Activated CD4-positive, alpha-beta T cell treated with anti-CD3 and anti-CD28 coated beads, Interleukin-2, amount 10 ng/mL, durations not matched to agents 7 days and 5 days (primary cell): ENCODE measurements at regions not wholly inside any gene's neighbourhood (a gene's known extent, or its start where the extent isn't known, plus 50 kb on each side); places are given as distances from the start of the nearest gene placed in this dataset.

Source experiments
- CTCF ChIA-PET: fragments of 350-600 bp; sonication (Branson Sonifier 250); formaldehyde crosslinking; loops from one replicate; lab custom pipeline; 2021; ENCODE audit warnings: antibody characterized with exemption; lab: Charles Lee
- POLR2A ChIA-PET: fragments of 350-600 bp; sonication (Branson Sonifier 250); formaldehyde crosslinking; loops from one replicate; lab custom pipeline; 2021; ENCODE audit warnings: antibody characterized with exemption; lab: Charles Lee
- DNase-seq: peaks from one replicate; pipeline ENCODE4 v3.0.0-alpha.2; 2020
- H3K27ac Mint-ChIP-seq: one replicate; pipeline ENCODE4 v1.8.0; 2021; ENCODE audit warnings: mild to moderate bottlenecking, moderate library complexity, mixed read lengths
- H3K27me3 Mint-ChIP-seq: one replicate; pipeline ENCODE4 v1.8.0; 2021; ENCODE audit warnings: mixed read lengths
- H3K36me3 Mint-ChIP-seq: one replicate; pipeline ENCODE4 v1.8.0; 2021; ENCODE audit warnings: low read depth, mixed read lengths
- H3K4me1 Mint-ChIP-seq: one replicate; pipeline ENCODE4 v1.8.0; 2021; ENCODE audit warnings: mixed read lengths
- H3K4me3 Mint-ChIP-seq: one replicate; pipeline ENCODE4 v1.8.0; 2021; ENCODE audit warnings: mild to moderate bottlenecking, moderate library complexity, mixed read lengths
- H3K9me3 Mint-ChIP-seq: one replicate; pipeline ENCODE4 v1.8.0; 2021; ENCODE audit warnings: mixed read lengths

DNA sequence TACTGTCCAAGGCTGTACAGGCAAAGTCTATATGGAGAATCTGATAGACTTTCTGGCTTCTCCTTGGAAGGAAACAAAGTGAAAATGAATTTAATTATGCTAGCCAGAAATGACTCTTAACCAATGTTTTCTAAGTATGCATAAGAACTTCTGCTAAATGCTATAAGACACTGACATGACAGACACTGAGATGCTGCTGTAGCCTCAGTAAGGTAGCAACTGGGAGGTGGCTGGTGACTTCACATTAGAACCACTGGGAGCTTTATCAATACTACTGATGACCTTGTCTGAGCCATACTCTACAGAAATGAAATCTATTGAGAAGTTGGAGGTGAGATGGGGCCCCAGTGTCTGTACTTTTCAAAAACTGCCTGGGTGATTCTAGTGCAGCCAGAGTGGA, 188.6 kb downstream of the ZNF365 start:
- CTCF ChIA-PET, result interaction anchor here (0.6 kb wide), 1 partner anchor 1192 kb away, joined by 4 read pairs; no protein-coding TSS in a partner anchor
- POLR2A ChIA-PET, result no interaction called here
- no peak for DNase-seq
- no peak overlapping the region for H3K4me3 Mint-ChIP-seq
- no peaks in the 10 kb centered on the region for H3K9me3 Mint-ChIP-seq
- H3K4me1 Mint-ChIP-seq, result no peaks in the 10 kb centered on the region
- H3K27me3 Mint-ChIP-seq, result peaks cover 16% of the 10 kb centered on the region
- H3K36me3 Mint-ChIP-seq, result no peaks in the 10 kb centered on the region
- no peak overlapping the region for H3K27ac Mint-ChIP-seq

DNA sequence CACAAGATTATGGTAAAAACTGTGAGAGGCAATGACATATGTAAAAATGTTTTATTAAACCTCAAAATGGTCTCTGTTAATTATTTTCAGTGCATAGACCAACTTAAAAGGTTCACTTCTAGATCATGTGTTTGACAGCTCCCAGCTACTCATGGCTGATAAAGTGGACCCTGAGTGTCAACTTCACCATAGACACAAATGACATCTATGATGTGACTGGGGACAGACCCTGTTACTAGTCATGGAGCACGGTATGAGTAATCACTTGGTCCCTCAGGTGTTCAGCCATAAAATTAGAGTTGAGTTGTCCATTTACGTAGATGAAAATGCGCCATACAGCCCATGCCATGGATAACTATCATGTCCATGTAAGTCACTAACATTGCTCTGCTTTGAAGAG, 199.8 kb downstream of the ZNF365 start:
- CTCF ChIA-PET, result interaction anchor here (1.0 kb wide), 1 partner anchor 17 kb away, joined by 3 read pairs; no protein-coding TSS in a partner anchor

DNA sequence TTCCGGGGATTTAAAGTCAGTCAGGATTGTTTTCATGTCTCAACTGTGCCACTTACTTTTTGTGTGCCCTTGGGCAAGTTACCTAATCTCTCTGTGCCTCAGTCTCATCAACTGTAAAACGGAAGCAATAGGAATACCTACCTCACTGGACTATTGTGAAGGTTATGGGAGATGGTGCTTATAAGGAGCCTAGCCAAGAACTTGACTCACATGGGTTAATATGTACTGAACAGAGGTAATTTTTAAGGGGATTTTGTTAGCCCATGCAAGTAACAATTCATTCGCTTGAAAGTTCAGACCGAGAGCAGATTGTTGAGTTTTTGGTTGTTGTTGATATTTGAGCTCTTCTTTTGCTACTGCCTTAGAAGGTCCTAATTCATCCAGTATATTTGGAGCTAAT, 202.9 kb downstream of the ZNF365 start:
- H3K27ac Mint-ChIP-seq, result no peak overlapping the region
- no peaks in the 10 kb centered on the region for H3K4me1 Mint-ChIP-seq
- H3K27me3 Mint-ChIP-seq, result peaks cover 29% of the 10 kb centered on the region
- no peak overlapping the region for H3K4me3 Mint-ChIP-seq
- no peaks in the 10 kb centered on the region for H3K9me3 Mint-ChIP-seq
- ChIA-PET POLR2A (no interaction called here), CTCF (interaction anchor here (0.8 to 1.0 kb wide), 3 partner anchors 20 to 275 kb away, joined by 3 read pairs; no protein-coding TSS in a partner anchor)
- DNase-seq, result no peak
- no peaks in the 10 kb centered on the region for H3K36me3 Mint-ChIP-seq

More for the DNA sequence above, 199.8 kb downstream of the ZNF365 start:
- Mint-ChIP-seq H3K27ac (no peak overlapping the region), H3K4me3 (no peak overlapping the region), H3K4me1 (no peaks in the 10 kb centered on the region), H3K27me3 (peaks cover 35% of the 10 kb centered on the region), H3K9me3 (no peaks in the 10 kb centered on the region), H3K36me3 (no peaks in the 10 kb centered on the region)
- DNase-seq, result no peak
- POLR2A ChIA-PET, result no interaction called here

DNA sequence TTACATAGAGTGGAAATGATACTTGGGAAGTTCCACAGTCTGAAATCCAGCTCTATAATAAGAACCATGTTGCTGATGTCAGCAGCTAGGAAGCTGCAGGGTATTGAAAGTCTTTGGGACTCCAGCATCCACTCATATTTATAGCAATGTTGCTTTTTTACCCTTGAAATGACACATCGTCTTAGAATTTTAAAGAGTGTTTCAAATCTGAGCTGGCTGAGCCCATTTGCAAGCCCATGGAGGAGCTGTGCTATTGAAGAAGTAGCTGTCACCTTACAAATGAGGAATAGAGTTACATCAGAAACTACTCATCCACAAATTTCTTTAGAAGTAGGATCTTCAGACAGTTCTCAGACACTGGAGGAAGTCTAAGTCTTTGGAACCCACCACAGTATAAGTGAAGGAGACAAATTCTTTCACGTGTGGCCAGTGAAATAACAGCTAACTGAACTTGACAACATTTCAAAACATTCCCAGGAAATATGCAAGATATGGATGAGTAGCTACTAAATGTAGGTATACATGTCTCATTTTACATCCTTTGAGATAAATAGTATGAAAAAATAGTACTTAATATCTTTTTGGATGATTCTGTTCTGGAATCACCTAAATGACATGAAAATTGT, 203.6 kb downstream of the ZNF365 start:
- Mint-ChIP-seq H3K27ac (no peak overlapping the region), H3K36me3 (no peaks in the 10 kb centered on the region), H3K9me3 (no peaks in the 10 kb centered on the region), H3K4me3 (no peak overlapping the region), H3K27me3 (peaks cover 23% of the 10 kb centered on the region), H3K4me1 (no peaks in the 10 kb centered on the region)
- DNase-seq, result no peak
- CTCF ChIA-PET, result interaction anchor here (0.8 to 1.0 kb wide), 3 partner anchors 21 to 274 kb away, joined by 3 read pairs; no protein-coding TSS in a partner anchor
- POLR2A ChIA-PET, result no interaction called here

DNA sequence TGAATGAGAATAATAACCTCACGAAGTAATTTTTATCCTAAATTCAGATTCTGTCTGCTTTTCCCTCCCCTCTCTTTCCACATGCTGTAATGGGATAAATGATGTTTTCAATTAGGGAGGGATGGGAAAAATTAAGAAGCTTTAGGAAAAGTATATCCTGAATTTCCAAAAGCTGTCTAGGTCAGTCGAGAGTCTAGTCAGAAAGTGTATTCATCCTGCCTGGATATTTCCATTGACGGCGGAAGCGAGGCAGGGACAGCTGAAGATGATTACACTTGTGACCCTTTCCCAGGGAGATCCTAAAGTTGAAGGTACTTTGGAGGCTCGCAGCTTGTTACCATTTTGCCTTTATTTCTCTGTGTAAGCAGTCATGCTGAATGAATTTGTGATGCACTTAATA, 204.1 kb downstream of the ZNF365 start:
- H3K27ac Mint-ChIP-seq, result no peak overlapping the region
- no peak for DNase-seq
- H3K27me3 Mint-ChIP-seq, result peaks cover 22% of the 10 kb centered on the region
- H3K9me3 Mint-ChIP-seq, result no peaks in the 10 kb centered on the region
- H3K4me3 Mint-ChIP-seq, result no peak overlapping the region
- no peaks in the 10 kb centered on the region for H3K36me3 Mint-ChIP-seq
- POLR2A ChIA-PET, result no interaction called here
- CTCF ChIA-PET, result no interaction called here
- no peaks in the 10 kb centered on the region for H3K4me1 Mint-ChIP-seq

DNA sequence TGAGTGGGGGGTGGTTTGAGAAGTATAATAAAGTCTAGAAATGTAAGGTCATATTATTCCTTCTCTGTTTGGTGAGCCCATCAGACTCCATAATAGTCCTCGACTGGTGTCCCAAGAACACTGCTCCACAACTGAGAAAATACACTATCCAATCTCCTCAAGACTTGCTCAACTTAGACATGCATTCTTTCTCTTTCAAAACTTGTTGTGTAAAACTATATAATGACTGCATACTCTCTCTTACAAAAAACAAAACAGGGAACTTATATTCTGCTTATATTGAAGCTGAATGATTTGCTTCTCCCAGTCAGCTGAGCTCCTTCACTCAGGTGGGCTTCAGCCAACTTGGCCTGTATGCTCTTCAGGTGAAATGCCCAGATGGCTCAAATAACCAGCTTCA, 204.7 kb downstream of the ZNF365 start:
- Mint-ChIP-seq H3K4me1 (no peaks in the 10 kb centered on the region), H3K27ac (no peak overlapping the region), H3K36me3 (no peaks in the 10 kb centered on the region), H3K27me3 (peaks cover 22% of the 10 kb centered on the region), H3K9me3 (no peaks in the 10 kb centered on the region), H3K4me3 (no peak overlapping the region)
- no peak for DNase-seq
- POLR2A ChIA-PET, result no interaction called here
- CTCF ChIA-PET, result no interaction called here

DNA sequence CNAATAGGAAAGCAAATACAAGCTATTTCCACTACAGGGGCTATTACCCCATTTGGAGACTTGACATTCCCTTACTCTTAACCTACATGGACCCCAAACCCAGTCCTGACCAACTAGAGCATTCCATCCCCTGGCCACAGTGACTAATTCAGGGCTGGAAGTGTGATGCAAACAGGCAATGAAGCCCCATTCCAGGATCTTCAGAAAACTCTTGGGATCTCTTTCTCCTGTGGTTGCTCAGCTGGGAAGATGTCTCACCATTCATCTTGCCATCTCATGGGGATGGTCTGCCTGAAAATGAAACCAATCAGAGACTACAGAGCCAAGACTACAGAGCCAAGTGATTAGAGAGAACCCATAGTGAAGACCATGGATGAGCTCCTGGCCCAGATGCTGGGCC, 206.2 kb downstream of the ZNF365 start:
- Mint-ChIP-seq H3K36me3 (no peaks in the 10 kb centered on the region), H3K4me1 (no peaks in the 10 kb centered on the region), H3K4me3 (no peak overlapping the region), H3K27me3 (peaks cover 19% of the 10 kb centered on the region), H3K27ac (no peak overlapping the region), H3K9me3 (no peaks in the 10 kb centered on the region)
- ChIA-PET CTCF (no interaction called here), POLR2A (no interaction called here)
- no peak for DNase-seq

DNA sequence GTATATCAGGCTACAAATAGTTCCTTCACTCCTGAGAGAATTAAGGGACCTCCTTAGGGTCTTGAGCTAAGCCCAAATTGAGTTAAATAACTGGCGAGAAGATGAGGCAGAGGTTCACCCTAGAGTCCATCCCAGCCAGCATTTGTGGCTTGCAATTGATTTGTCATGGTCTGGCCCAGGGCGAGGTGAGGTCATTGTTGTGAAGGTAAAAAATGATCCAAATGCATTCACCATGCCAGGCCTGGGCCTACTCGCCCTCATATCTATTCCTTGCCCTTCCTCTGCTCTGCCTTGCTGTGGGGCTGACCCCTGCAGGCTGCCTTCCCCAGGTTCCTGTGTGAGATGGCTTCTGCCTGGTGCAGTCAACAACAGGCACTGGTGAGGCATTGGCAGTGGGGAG, 207.2 kb downstream of the ZNF365 start:
- H3K4me3 Mint-ChIP-seq, result no peak overlapping the region
- peaks cover 20% of the 10 kb centered on the region for H3K27me3 Mint-ChIP-seq
- no peaks in the 10 kb centered on the region for H3K36me3 Mint-ChIP-seq
- H3K4me1 Mint-ChIP-seq, result no peaks in the 10 kb centered on the region
- H3K9me3 Mint-ChIP-seq, result no peaks in the 10 kb centered on the region
- ChIA-PET CTCF (no interaction called here), POLR2A (no interaction called here)
- H3K27ac Mint-ChIP-seq, result no peak overlapping the region
- no peak for DNase-seq

DNA sequence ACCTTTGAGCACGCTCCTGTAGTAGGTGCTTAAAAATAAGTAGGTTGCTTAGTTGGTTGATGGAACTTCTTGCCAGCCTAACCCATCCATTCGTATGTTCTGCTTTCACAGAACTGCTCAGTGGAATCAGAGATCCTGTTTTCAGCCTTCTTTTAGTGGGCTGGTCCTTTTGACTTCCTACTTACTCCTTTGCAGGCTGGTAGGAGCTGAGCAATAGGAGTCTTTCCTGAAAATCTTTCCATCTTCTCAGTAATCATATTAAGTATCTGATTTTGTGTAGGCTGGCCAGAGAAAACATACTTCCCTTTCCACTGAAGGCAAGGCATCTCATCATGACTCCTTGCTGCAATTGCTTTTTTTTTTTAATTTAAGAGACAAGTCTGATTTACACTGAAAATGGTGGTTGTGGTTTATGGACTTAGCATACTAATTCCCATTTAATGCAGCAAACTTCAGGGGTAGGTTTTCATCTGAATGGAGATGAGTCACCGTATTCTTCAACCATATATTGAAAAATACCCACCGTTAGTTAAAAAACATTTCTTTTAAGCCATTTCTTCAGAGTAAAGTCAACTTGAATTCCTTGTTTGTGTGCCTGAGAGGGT, 208.0 kb downstream of the ZNF365 start:
- Mint-ChIP-seq H3K4me3 (no peak overlapping the region), H3K4me1 (no peaks in the 10 kb centered on the region), H3K36me3 (no peaks in the 10 kb centered on the region), H3K27me3 (peaks cover 15% of the 10 kb centered on the region), H3K27ac (no peak overlapping the region), H3K9me3 (no peaks in the 10 kb centered on the region)
- no peak for DNase-seq
- POLR2A ChIA-PET, result interaction anchor here (0.6 kb wide), 1 partner anchor 461 kb away, joined by 3 read pairs; no protein-coding TSS in a partner anchor
- CTCF ChIA-PET, result no interaction called here

DNA sequence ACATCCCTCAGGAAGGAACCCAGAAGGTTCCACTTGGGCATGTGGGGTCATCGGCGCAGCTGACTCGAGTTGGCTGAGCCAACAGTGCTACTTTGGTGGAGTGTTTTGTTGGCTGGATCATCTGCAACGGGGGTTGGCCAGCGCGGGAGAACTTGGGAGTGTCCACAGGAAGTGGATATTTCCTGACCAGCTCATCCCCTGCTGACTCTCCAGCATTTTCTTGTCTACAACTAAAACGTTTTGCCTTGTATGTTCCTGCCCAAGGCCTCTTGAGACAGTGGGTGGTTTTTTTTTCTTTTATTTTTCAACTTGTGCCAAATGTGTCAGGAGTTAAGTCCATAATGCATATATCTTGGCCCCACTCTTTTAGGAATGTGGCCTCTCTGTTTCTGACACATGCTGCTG, 208.6 kb downstream of the ZNF365 start:
- CTCF ChIA-PET, result no interaction called here
- H3K9me3 Mint-ChIP-seq, result no peaks in the 10 kb centered on the region
- H3K4me1 Mint-ChIP-seq, result no peaks in the 10 kb centered on the region
- H3K36me3 Mint-ChIP-seq, result no peaks in the 10 kb centered on the region
- POLR2A ChIA-PET, result no interaction called here
- H3K4me3 Mint-ChIP-seq, result no peak overlapping the region
- no peak for DNase-seq
- H3K27ac Mint-ChIP-seq, result no peak overlapping the region
- H3K27me3 Mint-ChIP-seq, result peaks cover 11% of the 10 kb centered on the region

DNA sequence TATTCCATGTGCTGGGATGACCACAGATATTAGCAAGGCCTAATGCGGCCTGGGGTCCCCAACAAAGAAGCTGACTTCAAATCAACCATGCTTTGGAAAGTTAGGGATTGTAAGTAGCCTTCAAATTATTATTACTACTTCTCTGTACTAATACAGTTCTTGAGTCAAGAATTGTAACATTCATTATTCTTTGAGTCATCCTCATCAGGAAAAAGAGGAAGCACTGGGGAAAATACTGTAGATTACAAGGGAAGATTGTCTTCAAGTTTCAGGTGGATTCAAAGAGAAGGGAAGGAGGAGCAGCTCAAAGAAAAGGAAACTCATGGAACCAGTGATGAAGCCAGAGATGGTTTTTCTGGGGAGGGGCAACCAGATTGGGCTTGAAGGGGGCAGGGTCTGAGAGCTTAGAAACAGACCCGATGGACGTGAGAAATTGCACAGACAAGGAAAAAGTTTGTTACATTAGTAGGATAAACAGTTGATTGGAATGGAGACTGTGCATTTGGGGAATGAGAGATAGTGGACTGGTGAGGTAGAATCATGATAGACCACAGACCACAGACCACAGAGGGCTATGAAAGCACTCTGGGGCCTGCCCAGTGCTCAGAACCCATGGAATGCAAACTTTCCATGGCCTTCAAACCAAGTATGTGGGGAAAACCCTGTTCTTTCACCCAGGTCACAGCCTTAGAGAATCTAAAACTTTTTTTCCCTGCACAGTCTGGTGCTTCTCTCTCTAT, 209.9 kb downstream of the ZNF365 start:
- POLR2A ChIA-PET, result no interaction called here

DNA sequence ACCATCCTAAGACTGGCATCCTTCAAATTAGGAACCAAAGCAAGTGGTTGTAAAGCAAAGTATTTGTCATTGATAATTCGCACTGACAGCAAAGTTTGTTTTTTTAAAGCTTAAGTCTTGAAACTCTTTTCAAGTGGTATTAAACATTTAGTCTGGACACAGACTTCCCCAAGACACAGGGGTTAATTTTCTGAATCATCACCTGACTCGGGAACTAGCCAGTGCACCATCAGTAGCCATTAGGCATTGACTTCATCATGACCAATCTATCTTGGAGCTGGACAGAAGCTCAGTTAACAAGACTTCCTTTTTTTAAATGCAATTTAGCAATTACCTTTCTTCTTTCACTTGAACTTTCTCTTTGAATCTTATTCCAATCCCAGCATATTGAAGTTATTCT, 210.6 kb downstream of the ZNF365 start:
- no peak for DNase-seq
- Mint-ChIP-seq H3K4me1 (no peaks in the 10 kb centered on the region), H3K27me3 (peaks cover 13% of the 10 kb centered on the region), H3K36me3 (no peaks in the 10 kb centered on the region), H3K4me3 (no peak overlapping the region), H3K27ac (no peak overlapping the region), H3K9me3 (no peaks in the 10 kb centered on the region)
- CTCF ChIA-PET, result interaction anchor here (0.6 kb wide), 1 partner anchor 753 kb away, joined by 3 read pairs; no protein-coding TSS in a partner anchor
- POLR2A ChIA-PET, result no interaction called here

More for the DNA sequence above, 209.9 kb downstream of the ZNF365 start:
- Mint-ChIP-seq H3K36me3 (no peaks in the 10 kb centered on the region), H3K9me3 (no peaks in the 10 kb centered on the region), H3K27me3 (peaks cover 8% of the 10 kb centered on the region), H3K27ac (no peak overlapping the region), H3K4me3 (no peak overlapping the region), H3K4me1 (no peaks in the 10 kb centered on the region)
- no peak for DNase-seq
- CTCF ChIA-PET, result interaction anchor here (0.8 to 0.9 kb wide), 2 partner anchors 84 to 233 kb away, joined by 3 read pairs; no protein-coding TSS in a partner anchor

DNA sequence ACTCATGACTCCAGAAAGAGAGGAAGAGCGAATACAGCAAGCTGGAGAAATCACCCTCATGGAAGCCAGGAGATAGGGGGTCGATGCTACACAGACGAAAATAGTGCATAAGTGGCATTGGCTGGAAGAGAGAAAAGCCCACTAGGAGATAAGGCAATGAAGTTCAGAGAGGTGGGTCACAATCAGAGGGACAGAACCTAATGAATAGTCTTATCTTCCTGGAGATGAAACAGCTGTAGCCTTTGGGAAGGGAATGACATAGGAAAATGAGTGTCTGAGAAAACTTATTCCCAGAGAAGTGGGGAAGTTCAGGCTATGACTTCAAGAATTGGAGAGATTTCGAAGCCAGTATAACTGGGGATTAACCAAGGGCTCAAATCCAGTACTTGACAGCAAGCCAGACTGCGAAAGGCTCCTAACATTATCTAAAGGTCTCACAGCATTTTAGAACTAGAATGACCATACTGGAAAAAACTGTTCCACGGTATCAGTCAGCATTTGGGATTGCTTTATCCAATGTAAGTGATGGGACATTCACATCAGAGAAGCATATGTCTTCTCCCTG, 211.1 kb downstream of the ZNF365 start:
- ChIA-PET POLR2A (no interaction called here), CTCF (interaction anchor here (0.6 to 1.5 kb wide), 2 partner anchors 233 to 753 kb away, joined by 3 to 4 read pairs; no protein-coding TSS in a partner anchor)
- peaks cover 16% of the 10 kb centered on the region for H3K27me3 Mint-ChIP-seq
- H3K27ac Mint-ChIP-seq, result no peak overlapping the region
- no peaks in the 10 kb centered on the region for H3K4me1 Mint-ChIP-seq
- H3K4me3 Mint-ChIP-seq, result no peak overlapping the region
- no peak for DNase-seq
- no peaks in the 10 kb centered on the region for H3K9me3 Mint-ChIP-seq
- no peaks in the 10 kb centered on the region for H3K36me3 Mint-ChIP-seq
